Mesendoderm (in vitro differentiated cells): ENCODE measurements at regions not wholly inside any gene's neighbourhood (a gene's known extent, or its start where the extent isn't known, plus 50 kb on each side); places are given as distances from the start of the nearest gene placed in this dataset.
"Not testable (repeated sequence)": the region's sequence is repeated elsewhere in the genome, so short reads cannot be mapped to it uniquely, and the experiment has no call there.

Experiments used
- DNase-seq: peaks from one replicate; pipeline ENCODE4 v3.0.0; 2013
- H2AK5ac ChIP-seq: 2 replicates; pipeline ENCODE4 v1.6.1; 2013; ENCODE audit warnings: low read length, inconsistent platforms
- H2BK120ac ChIP-seq: 2 replicates; pipeline ENCODE4 v1.6.1; 2013; ENCODE audit warnings: low read depth, mild to moderate bottlenecking, low read length, moderate library complexity, mixed read lengths
- H2BK15ac ChIP-seq: replicated peaks from 2 replicates; pipeline ENCODE4 v1.6.1; 2013; ENCODE audit warnings: low read depth, mild to moderate bottlenecking, moderate library complexity
- H2BK5ac ChIP-seq: 2 replicates; pipeline ENCODE4 v1.6.1; 2013; ENCODE audit warnings: low read length, inconsistent platforms
- H3K18ac ChIP-seq: 2 replicates; pipeline ENCODE4 v1.6.1; 2013; ENCODE audit warnings: mild to moderate bottlenecking, low read length, mixed read lengths
- H3K23ac ChIP-seq: one replicate; pipeline ENCODE4 v1.6.1; 2013; ENCODE audit warnings: low read length
- H3K27ac ChIP-seq: 2 replicates; pipeline ENCODE4 v1.5.1; 2013; ENCODE audit warnings: low read depth, mild to moderate bottlenecking, inconsistent platforms, low read length, moderate library complexity
- H3K27me3 ChIP-seq: 2 replicates; pipeline ENCODE4 v1.6.1; 2013; ENCODE audit warnings: low read length, control low read depth, mild to moderate bottlenecking, inconsistent platforms; ENCODE audit not compliant: insufficient read depth, poor library complexity
- H3K36me3 ChIP-seq: 2 replicates; pipeline ENCODE4 v1.6.1; 2013; ENCODE audit warnings: low read length, inconsistent platforms; ENCODE audit not compliant: control insufficient read depth, insufficient read depth
- H3K4ac ChIP-seq: one replicate; pipeline ENCODE4 v1.6.1; 2013; ENCODE audit warnings: low read depth, mild to moderate bottlenecking, low read length, moderate library complexity
- H3K4me1 ChIP-seq: 2 replicates; pipeline ENCODE4 v1.6.1; 2013; ENCODE audit warnings: low read depth, low read length, inconsistent platforms; ENCODE audit not compliant: control insufficient read depth
- H3K4me2 ChIP-seq: 2 replicates; pipeline ENCODE4 v1.6.1; 2013; ENCODE audit warnings: low read length
- H3K4me3 ChIP-seq: 2 replicates; pipeline ENCODE4 v1.5.1; 2013; ENCODE audit warnings: mild to moderate bottlenecking, low read length
- H3K56ac ChIP-seq: one replicate; pipeline ENCODE4 v1.6.1; 2013; ENCODE audit warnings: low read length
- H3K79me1 ChIP-seq: 2 replicates; pipeline ENCODE4 v1.6.1; 2013; ENCODE audit warnings: low read length, inconsistent platforms
- H3K79me2 ChIP-seq: 2 replicates; pipeline ENCODE4 v1.6.1; 2013; ENCODE audit warnings: mild to moderate bottlenecking, low read length; ENCODE audit not compliant: control insufficient read depth, insufficient read depth
- H3K9ac ChIP-seq: 2 replicates; pipeline ENCODE4 v1.6.1; 2013; ENCODE audit warnings: low read length, inconsistent platforms
- H4K5ac ChIP-seq: one replicate; pipeline ENCODE4 v1.6.1; 2013; ENCODE audit warnings: low read length
- H4K8ac ChIP-seq: one replicate; pipeline ENCODE4 v1.6.1; 2013; ENCODE audit warnings: low read depth, mild to moderate bottlenecking, control low read depth, low read length, moderate library complexity
- WGBS: extraction: QIAGEN DNeasy Blood & Tissue Kit; methylation state at CpG from one replicate; pipeline ENCODE4 v1.1.7; 2013; ENCODE audit warnings: low lambda C conversion rate, missing lambda C conversion rate; ENCODE audit not compliant: insufficient coverage; ENCODE audit errors: extremely low coverage; 5-methylcytosine and 5-hydroxymethylcytosine counted together

DNA sequence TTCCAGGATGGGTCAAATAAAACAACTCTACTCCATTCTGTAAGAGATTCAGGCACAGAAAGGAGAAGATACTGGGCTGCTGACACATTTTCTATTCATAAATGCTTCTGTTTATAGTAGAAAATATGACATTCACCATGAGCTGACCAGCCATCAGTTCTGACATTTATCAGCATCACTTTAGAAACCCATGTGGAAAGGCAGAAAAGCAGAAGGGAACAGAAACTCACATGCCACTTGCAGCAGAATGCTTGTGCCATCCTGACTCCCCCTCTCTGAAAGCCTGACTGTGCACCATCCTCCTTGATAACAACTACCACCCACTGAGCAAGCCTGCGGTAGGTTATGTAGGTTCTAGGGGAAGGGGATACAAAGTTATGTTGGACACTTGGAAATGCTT is 527.7 kb downstream of the TTLL7 start:
- not testable (repeated sequence) for H3K23ac ChIP-seq, H2BK120ac ChIP-seq, H3K79me1 ChIP-seq, H3K79me2 ChIP-seq, H3K4me1 ChIP-seq, DNase-seq, H3K4me3 ChIP-seq, H2AK5ac ChIP-seq, H3K56ac ChIP-seq, H3K27me3 ChIP-seq, H3K9ac ChIP-seq, H4K5ac ChIP-seq, H3K36me3 ChIP-seq, H2BK5ac ChIP-seq, H3K4me2 ChIP-seq, H2BK15ac ChIP-seq, H4K8ac ChIP-seq, H3K27ac ChIP-seq, H3K4ac ChIP-seq, H3K18ac ChIP-seq
- WGBS, result no CpG with 5 or more reads among the region's 1 CpG

GRCh38 chr1:83468336-83468735 is 530.6 kb downstream of the TTLL7 start:
- H3K18ac ChIP-seq, H3K4me3 ChIP-seq, H3K4me1 ChIP-seq, H3K56ac ChIP-seq, H3K4me2 ChIP-seq, H2BK5ac ChIP-seq, H2BK15ac ChIP-seq, H2AK5ac ChIP-seq, H3K9ac ChIP-seq, DNase-seq, H3K79me2 ChIP-seq, H3K36me3 ChIP-seq, H3K23ac ChIP-seq, H3K4ac ChIP-seq, H4K8ac ChIP-seq, H4K5ac ChIP-seq, H3K27me3 ChIP-seq, H3K27ac ChIP-seq, H3K79me1 ChIP-seq, H2BK120ac ChIP-seq: not testable (repeated sequence)
- WGBS, result no CpG with 5 or more reads among the region's 4 CpGs

DNA sequence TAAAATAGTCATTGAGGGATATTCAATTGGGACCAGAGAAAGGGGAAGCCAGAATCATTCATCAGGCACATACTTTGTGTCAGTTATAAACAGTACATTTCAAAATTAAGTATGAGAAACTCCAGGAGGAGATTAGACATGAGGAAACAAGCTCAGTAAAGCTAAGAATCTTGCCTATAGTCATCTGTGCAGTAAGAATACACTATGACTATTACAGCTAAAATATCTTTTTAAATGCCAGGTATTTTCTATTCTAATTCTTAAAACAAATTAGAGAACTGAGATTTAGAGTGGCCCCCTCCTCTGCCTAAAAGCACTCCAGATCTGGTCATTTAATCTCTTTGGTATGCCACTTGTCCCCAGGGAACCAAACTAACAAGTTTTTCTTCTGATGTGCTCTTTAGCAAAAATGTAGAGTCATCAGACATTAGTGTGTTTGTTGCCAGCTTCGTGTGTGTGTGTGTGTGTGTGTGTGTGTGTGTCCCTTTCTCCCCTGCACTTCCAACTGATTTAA is 541.1 kb downstream of the TTLL7 start:
- H3K79me2 ChIP-seq, H3K4me1 ChIP-seq, H3K27ac ChIP-seq, H2BK15ac ChIP-seq, H4K8ac ChIP-seq, H3K9ac ChIP-seq, H3K4ac ChIP-seq, H3K36me3 ChIP-seq, H3K23ac ChIP-seq, H4K5ac ChIP-seq, H3K4me3 ChIP-seq, H2BK5ac ChIP-seq, H2BK120ac ChIP-seq, H3K79me1 ChIP-seq, H3K27me3 ChIP-seq, H3K18ac ChIP-seq, H3K56ac ChIP-seq, H2AK5ac ChIP-seq, H3K4me2 ChIP-seq: not testable (repeated sequence)
- WGBS, result no CpG with 5 or more reads among the region's 1 CpG
- DNase-seq, result peak; percentile 31

- not testable (repeated sequence) for H3K79me2 ChIP-seq, DNase-seq, H4K8ac ChIP-seq, H3K18ac ChIP-seq, H3K9ac ChIP-seq, H3K36me3 ChIP-seq, H3K4ac ChIP-seq, H4K5ac ChIP-seq, H3K4me3 ChIP-seq, H2BK120ac ChIP-seq, H3K23ac ChIP-seq, H3K4me2 ChIP-seq, H3K4me1 ChIP-seq, H2BK15ac ChIP-seq, H2AK5ac ChIP-seq, H3K27me3 ChIP-seq, H2BK5ac ChIP-seq, H3K56ac ChIP-seq, H3K27ac ChIP-seq, H3K79me1 ChIP-seq
- WGBS, result no CpG with 5 or more reads among the region's 2 CpGs
Observed at GRCh38 chr1:83457281-83457680, 541.7 kb downstream of the TTLL7 start.

DNA sequence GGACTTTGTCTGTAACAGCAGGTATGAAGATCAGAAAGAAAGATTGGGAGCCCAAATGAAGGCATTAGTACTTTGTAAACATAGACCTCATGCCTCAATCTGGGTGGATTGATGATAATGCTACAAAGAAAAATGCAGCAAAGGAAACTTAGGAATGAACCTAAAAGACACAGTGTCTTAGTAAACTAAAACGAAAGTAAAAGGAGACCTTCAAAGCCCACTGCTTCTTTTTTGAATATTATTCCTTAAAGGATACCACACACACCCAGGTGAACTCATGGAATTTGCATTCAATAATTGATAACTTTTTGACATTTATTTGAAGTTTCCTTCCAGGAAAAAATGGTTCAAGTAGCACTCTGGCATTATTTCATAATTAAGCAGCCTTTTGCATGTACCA is 543.2 kb downstream of the TTLL7 start:
- H2AK5ac ChIP-seq, H3K9ac ChIP-seq, H3K4me2 ChIP-seq, H3K79me1 ChIP-seq, H2BK5ac ChIP-seq, H3K27me3 ChIP-seq, H4K5ac ChIP-seq, H2BK120ac ChIP-seq, DNase-seq, H4K8ac ChIP-seq, H2BK15ac ChIP-seq, H3K56ac ChIP-seq, H3K4me3 ChIP-seq, H3K23ac ChIP-seq, H3K36me3 ChIP-seq, H3K27ac ChIP-seq, H3K18ac ChIP-seq, H3K4me1 ChIP-seq, H3K79me2 ChIP-seq, H3K4ac ChIP-seq: not testable (repeated sequence)
- WGBS, result no CpG with 5 or more reads among the region's 1 CpG

DNA sequence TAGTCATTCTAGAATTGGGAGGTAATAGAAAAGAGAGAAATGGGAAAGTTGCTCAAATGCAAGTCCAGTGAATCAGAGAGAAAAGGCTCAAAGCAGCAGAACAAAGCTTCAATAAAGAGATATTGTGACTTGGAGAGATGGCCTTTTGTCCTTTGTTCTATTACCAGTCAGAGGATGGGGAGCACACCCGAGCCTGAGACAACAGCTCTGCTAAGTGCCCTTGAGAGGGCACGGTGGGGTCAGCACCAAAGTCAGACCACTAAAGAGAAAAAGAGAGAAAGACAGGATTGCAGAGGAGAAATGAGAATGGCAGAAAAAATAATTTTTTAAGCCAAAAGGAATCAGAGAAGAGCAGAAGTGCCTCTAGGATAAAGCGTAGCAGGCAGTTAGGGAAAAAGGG is 553.1 kb downstream of the TTLL7 start:
- H3K36me3 ChIP-seq, H3K79me2 ChIP-seq, H3K4me2 ChIP-seq, H2BK15ac ChIP-seq, DNase-seq, H2AK5ac ChIP-seq, H3K27me3 ChIP-seq, H3K4me3 ChIP-seq, H3K23ac ChIP-seq, H2BK5ac ChIP-seq, H4K5ac ChIP-seq, H3K27ac ChIP-seq, H3K79me1 ChIP-seq, H3K4ac ChIP-seq, H3K4me1 ChIP-seq, H2BK120ac ChIP-seq, H3K9ac ChIP-seq, H3K56ac ChIP-seq, H4K8ac ChIP-seq, H3K18ac ChIP-seq: not testable (repeated sequence)
- WGBS, result no CpG with 5 or more reads among the region's 3 CpGs
